Skeletal muscle satellite cell (primary cell): ENCODE measurements at regions not wholly inside any gene's neighbourhood (a gene's known extent, or its start where the extent isn't known, plus 50 kb on each side); places are given as distances from the start of the nearest gene placed in this dataset.

Source experiments
- H3K27me3 ChIP-seq: 2 replicates; pipeline ENCODE4 v1.7.0; 2013; ENCODE audit warnings: low read length; ENCODE audit not compliant: control insufficient read depth, insufficient read depth
- H3K36me3 ChIP-seq: 2 replicates; pipeline ENCODE4 v1.7.0; 2013; ENCODE audit warnings: mild to moderate bottlenecking, control low read depth, low read length; ENCODE audit not compliant: insufficient read depth
- H3K4me1 ChIP-seq: 2 replicates; pipeline ENCODE4 v1.7.0; 2013; ENCODE audit warnings: low read length; ENCODE audit not compliant: control insufficient read depth, insufficient read depth
- H3K4me2 ChIP-seq: 2 replicates; pipeline ENCODE4 v1.7.0; 2013; ENCODE audit warnings: mild to moderate bottlenecking, low read length
- H3K4me3 ChIP-seq: 2 replicates; pipeline ENCODE4 v1.7.0; 2013; ENCODE audit warnings: low read length
- H3K9ac ChIP-seq: 2 replicates; pipeline ENCODE4 v1.7.0; 2013; ENCODE audit warnings: mild to moderate bottlenecking, low read depth, low read length, moderate library complexity
- H3K9me3 ChIP-seq: replicated peaks from 2 replicates; pipeline ENCODE4 v1.7.0; 2013; ENCODE audit warnings: mild to moderate bottlenecking, control low read depth, low read length

- H3K36me3 ChIP-seq, result no peaks in the 10 kb centered on the region
- H3K9me3 ChIP-seq, result no peaks in the 10 kb centered on the region
- H3K4me1 ChIP-seq, result no peaks in the 10 kb centered on the region
- H3K4me2 ChIP-seq, result no peak overlapping the region
- peaks cover 27% of the 10 kb centered on the region for H3K27me3 ChIP-seq
- H3K4me3 ChIP-seq, result no peak overlapping the region
- H3K9ac ChIP-seq, result no peak overlapping the region
These were observed 166.8 kb downstream of the SOX9 start for GRCh38 chr17:72287586-72287985.

- Histone ChIP-seq H3K4me2 (no peak overlapping the region), H3K27me3 (peaks cover 22% of the 10 kb centered on the region), H3K9me3 (no peaks in the 10 kb centered on the region), H3K4me3 (no peak overlapping the region), H3K9ac (no peak overlapping the region), H3K36me3 (no peaks in the 10 kb centered on the region), H3K4me1 (peaks cover 21% of the 10 kb centered on the region)
These were observed 173.7 kb downstream of the SOX9 start for GRCh38 chr17:72294487-72294893.

GRCh38 chr17:72295916-72296315 lies 175.1 kb downstream of the SOX9 start:
- Histone ChIP-seq H3K9me3 (no peaks in the 10 kb centered on the region), H3K4me1 (peaks cover 21% of the 10 kb centered on the region), H3K27me3 (peaks cover 22% of the 10 kb centered on the region), H3K36me3 (no peaks in the 10 kb centered on the region), H3K4me3 (no peak overlapping the region), H3K9ac (no peak overlapping the region), H3K4me2 (no peak overlapping the region)

DNA sequence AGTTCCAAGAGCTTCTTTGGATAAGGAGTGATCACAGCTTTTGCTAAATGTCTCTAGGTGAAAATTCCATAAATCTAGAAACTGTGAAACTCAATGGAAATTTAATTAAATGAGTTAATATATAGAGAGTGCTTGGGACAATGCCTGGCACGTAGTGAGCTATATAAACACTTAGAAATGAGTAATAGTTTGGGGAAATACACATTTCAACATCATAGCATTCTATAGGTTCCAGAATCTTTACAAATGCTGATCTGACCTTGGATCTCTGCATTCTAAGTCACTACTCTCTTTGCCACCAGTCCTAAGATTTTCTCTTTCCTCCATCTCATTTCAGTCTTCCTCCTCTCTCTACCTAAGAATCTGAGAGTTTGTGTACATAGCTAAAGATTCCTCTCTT lies 175.6 kb downstream of the SOX9 start:
- Histone ChIP-seq H3K4me3 (no peak overlapping the region), H3K27me3 (peaks cover 18% of the 10 kb centered on the region), H3K4me2 (no peak overlapping the region), H3K9me3 (no peaks in the 10 kb centered on the region), H3K9ac (no peak overlapping the region), H3K4me1 (peaks cover 21% of the 10 kb centered on the region), H3K36me3 (no peaks in the 10 kb centered on the region)

DNA sequence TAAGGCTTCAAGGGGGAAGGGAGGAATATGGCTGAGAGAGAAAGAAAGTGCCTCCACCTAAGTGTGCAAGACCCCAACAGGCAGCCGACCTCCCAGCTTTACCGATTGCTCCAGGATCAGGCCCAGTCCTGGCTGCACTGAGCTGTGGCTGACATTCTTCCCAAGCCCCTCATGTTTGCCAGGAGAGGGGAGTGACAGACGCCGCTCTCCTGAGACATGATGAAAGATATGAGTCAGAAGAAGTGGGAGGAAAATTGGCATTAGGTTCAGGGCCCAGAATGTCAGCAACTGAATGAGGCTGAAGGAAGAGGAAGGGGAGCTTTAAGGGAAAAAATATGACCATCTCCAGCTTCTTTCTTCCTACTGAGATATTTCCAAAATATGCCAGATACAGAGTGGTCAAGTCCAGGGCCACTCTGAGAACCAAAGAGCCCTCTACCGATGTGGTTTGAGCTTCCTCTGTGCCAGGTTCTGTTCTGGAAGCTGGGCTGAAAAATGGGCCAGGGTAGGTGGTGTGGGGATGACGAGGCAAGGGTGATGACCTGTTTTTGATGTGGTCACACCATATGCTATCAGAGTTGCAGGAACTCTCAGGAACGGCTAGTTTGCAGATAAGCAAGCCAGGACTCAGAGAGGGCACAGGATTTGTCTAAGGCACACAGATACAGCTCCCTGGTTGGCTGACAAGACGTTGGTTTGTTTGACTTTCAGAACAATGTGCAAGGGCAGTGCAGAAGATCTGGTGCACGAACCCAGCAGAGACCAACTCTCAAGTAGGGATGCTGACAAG lies 176.7 kb downstream of the SOX9 start:
- H3K4me2 ChIP-seq, result peak overlapping the region; percentile 61
- H3K27me3 ChIP-seq, result peaks cover 10% of the 10 kb centered on the region
- peaks cover 21% of the 10 kb centered on the region for H3K4me1 ChIP-seq
- H3K9ac ChIP-seq, result no peak overlapping the region
- H3K9me3 ChIP-seq, result no peaks in the 10 kb centered on the region
- H3K36me3 ChIP-seq, result no peaks in the 10 kb centered on the region
- H3K4me3 ChIP-seq, result no peak overlapping the region

DNA sequence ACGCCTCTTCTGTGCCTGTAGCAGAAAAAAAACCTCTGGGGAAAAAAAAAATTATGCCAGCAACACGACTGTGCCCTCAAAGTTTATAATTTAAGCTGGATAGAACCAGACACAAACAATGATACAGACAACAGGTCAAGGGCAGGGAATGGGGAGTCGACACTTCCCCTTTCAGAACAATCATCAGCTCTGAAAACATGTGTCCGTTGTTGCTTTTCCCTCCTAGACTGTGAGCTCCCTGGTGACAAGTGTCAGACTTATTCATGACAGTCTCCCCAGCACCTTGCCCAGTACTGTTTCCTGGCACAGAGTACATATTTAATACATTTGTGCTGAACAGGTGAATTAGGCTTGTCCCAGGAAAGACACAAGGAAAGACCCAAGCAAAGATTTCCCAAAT lies 178.3 kb downstream of the SOX9 start:
- Histone ChIP-seq H3K27me3 (peaks cover 6% of the 10 kb centered on the region), H3K9me3 (no peaks in the 10 kb centered on the region), H3K4me1 (peaks cover 21% of the 10 kb centered on the region), H3K4me3 (no peak overlapping the region), H3K9ac (no peak overlapping the region), H3K36me3 (no peaks in the 10 kb centered on the region), H3K4me2 (no peak overlapping the region)

DNA sequence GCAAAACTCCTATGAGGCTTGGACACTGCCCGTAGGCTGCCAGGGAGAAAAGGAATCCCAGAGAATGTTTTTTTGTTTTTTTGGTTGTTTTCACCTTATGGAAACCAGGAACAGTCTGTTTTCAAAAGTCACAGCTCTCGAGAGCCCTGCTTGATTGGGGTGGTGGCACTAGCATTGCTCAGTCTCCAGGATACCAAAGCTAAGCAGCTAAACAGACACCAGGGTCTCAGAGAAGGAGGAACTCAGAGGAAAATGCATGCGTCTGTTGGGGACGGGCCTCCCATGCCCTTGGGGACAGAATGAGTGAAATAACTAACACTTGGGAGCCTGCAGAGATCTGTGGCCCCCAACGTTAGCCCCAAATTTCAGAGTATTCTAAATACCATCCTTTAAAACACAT lies 178.8 kb downstream of the SOX9 start:
- Histone ChIP-seq H3K4me2 (no peak overlapping the region), H3K9me3 (no peaks in the 10 kb centered on the region), H3K4me1 (peaks cover 21% of the 10 kb centered on the region), H3K4me3 (no peak overlapping the region), H3K9ac (no peak overlapping the region), H3K27me3 (peaks cover 6% of the 10 kb centered on the region), H3K36me3 (no peaks in the 10 kb centered on the region)

GRCh38 chr17:72301887-72302286 lies 181.1 kb downstream of the SOX9 start:
- Histone ChIP-seq H3K4me1 (peaks cover 13% of the 10 kb centered on the region), H3K9ac (no peak overlapping the region), H3K36me3 (no peaks in the 10 kb centered on the region), H3K4me2 (no peak overlapping the region), H3K9me3 (no peaks in the 10 kb centered on the region), H3K27me3 (no peaks in the 10 kb centered on the region), H3K4me3 (no peak overlapping the region)

GRCh38 chr17:72302735-72303134 lies 181.9 kb downstream of the SOX9 start:
- Histone ChIP-seq H3K4me2 (no peak overlapping the region), H3K9ac (no peak overlapping the region), H3K27me3 (no peaks in the 10 kb centered on the region), H3K9me3 (no peaks in the 10 kb centered on the region), H3K36me3 (no peaks in the 10 kb centered on the region), H3K4me1 (peaks cover 4% of the 10 kb centered on the region), H3K4me3 (no peak overlapping the region)

GRCh38 chr17:72303787-72304733 lies 183.2 kb downstream of the SOX9 start:
- H3K4me2 ChIP-seq, result no peak overlapping the region
- no peak overlapping the region for H3K4me3 ChIP-seq
- peaks cover 7% of the 10 kb centered on the region for H3K27me3 ChIP-seq
- H3K36me3 ChIP-seq, result no peaks in the 10 kb centered on the region
- no peak overlapping the region for H3K9ac ChIP-seq
- H3K4me1 ChIP-seq, result no peaks in the 10 kb centered on the region
- H3K9me3 ChIP-seq, result no peaks in the 10 kb centered on the region

DNA sequence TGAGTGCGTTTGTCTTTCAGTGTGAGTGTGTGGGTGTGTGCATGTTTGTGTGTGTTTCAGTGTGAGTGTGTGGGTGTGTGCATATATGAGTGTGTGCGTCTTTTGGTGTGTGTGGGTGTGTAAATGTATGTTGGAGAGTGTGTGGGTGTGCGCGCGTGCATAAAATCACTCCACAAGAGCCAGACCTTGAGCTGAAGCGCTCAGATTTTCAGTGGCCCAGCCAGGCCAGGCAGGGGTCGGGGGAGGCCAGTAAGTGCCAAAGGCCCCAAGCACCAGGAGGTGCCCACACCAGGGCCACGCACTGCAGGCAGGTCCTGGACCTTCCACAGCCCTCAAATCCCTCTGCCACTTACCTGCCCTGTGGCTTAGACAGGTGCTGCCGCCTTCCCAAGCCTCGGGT lies 184.0 kb downstream of the SOX9 start:
- no peaks in the 10 kb centered on the region for H3K36me3 ChIP-seq
- H3K4me1 ChIP-seq, result no peaks in the 10 kb centered on the region
- H3K4me2 ChIP-seq, result no peak overlapping the region
- no peak overlapping the region for H3K9ac ChIP-seq
- H3K4me3 ChIP-seq, result no peak overlapping the region
- H3K27me3 ChIP-seq, result peaks cover 10% of the 10 kb centered on the region
- H3K9me3 ChIP-seq, result no peaks in the 10 kb centered on the region
